GM18909 (cell line): ENCODE measurements at regions not wholly inside any gene's neighbourhood (a gene's known extent, or its start where the extent isn't known, plus 50 kb on each side); places are given as distances from the start of the nearest gene placed in this dataset.
A peak's percentile ranks its signal among the peaks of the same experiment; 100 is the strongest.

ENCODE experiments used
- ATAC-seq: cut with Tn5 transposase; IDR thresholded peaks from one replicate; pipeline ENCODE4 v1.9.1; 2021; ENCODE audit warnings: mild to moderate bottlenecking; ENCODE audit not compliant: unreplicated experiment, poor library complexity

DNA sequence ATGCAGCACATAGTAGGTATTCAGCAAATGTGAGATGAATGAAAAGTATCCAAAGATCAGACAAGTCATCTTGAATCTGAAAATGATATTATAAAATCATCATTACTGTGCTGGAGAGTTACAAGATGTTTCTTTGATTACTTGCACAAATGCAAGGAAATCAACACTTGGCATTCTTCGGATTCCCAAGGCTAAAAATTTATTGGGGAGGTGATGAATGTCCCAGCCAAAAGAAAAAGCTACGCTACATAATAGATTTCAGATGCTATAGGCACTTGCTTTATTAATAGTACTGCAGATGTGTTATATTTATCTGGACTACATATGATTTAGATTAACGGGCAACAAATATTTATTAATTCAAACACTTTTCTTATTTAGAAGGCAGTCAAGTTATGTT, 286.7 kb upstream of the TENM3 start:
- no peak for ATAC-seq

DNA sequence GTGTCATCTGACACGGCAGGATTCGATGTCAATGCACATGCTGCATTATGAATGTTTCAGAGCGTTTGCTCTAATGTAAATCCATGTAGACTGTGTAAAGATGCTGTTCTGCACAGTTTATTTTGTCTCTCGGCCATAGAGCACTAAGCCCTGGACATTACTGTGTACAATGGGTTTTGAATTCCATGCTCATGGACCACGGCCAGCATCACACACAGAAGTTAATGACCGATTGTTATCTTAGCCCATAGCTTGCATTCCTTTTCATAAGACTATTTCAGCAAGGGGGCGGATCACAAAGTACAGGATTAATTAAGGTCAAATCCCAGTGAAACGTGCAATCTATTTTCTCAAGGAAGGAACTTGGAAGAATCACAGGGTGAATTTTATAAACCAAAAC, 286.1 kb upstream of the TENM3 start:
- ATAC-seq, result no peak

DNA sequence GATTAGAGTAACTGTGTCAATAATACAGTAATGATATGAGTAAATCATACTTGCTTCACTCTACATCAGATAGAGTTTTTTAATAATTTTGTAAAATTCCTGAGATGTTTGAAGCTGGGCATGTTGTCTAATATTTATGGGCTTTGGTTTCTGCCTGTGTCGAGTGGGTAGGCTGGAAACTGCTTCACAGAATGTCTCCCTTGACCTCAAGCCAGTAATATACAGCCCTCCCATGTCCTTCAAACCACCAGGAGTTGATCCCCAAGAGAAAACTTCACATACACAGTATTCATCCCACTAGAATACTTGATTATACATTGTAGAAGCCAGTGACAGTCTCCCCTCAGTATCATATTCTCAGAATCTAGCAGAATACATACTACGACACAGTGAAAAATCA, 284.8 kb upstream of the TENM3 start:
- no peak for ATAC-seq

DNA sequence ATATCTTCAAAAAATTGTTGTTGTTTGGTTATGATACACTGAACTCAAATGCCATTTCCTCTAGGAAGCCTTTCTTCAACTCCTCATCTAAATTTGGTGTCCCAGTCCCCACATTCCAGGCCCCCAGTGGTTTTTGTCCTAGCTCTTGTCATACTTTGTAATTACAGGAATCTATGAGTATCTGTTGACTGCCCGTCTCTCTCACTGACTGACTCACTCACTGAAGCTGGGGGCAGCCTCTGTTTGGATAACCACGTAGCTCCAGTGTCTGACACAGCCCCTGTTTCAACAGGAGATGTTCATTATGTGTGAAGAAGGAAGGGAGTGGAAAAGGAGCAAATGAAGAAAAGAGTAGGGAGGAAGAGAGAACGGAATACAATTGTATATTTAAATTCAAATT, 284.1 kb upstream of the TENM3 start:
- no peak for ATAC-seq

DNA sequence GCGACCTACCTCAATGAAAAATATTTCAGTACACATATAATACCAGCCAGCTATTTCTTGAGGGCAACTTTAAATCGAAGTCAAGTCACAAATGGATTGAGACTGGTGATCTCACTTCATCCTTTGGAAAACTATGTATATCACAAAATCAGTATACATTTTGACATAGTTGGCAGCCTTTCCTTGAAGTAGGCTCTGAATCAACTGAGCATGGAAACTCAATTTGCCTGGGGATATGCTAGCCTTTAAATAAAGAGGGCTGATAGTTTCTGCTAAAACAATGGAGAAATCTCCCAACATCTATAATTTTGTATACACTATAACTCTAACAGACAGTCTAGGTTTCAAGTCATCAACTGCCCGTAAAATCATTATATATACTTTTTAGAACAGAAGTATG, 282.8 kb upstream of the TENM3 start:
- no peak for ATAC-seq

DNA sequence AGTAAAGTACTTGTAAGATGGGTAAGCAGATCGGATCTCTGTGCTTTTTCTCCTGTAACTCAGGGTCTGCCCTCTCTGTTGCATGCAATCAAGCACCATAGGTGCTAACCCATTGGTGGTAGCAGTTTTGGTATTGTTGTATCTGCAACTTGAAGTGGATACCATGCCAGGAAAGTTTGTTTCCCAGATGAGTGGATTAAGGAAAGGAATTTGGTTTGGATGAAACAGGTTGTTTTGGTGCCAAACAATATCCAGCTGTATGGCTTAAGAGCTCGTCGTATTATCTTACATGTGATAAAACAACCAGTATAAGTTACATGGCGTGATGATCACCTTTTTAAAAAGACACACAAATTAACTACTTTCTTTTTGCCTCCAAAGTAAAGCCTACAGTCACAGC, 280.9 kb upstream of the TENM3 start:
- ATAC-seq, result no peak

DNA sequence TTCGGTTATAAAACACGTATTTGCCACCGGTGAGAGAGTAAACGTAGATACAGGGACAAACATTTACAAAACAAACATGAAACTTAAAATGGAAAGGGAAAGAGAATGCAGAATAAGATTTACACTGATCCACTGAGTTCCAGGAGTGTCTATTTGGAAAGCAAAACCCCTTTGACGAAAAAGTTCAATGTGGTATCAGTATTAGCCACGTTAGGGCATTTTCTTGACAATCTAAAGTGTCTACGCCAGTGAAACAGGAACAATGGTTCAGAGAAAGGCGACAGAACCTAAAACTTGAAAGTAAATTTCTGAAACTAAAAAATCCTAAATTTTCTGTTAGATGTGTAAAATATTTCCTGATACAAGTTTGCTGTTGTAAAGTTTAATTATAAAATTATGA, 278.5 kb upstream of the TENM3 start:
- ATAC-seq, result no peak

DNA sequence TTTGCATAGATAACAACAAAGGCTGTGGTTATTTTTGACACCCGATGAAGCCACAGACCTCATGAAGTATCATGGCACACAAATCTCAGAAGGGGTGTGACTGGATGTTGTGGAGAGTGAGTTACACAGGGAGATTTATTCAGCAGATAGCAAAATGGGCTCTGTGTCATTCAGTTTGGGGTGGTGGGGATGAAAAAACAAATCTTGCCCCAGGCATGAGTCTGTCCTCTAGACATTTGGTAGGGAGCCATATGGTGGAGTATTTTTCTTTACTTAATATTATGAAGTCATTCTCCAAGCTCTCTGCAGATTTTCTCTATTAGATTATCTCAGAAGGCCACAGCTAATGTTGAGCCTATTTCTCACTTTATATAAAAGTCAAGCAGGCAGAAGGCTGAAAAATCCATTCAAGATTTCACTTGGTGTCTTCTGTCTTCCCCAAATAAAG, 277.1 kb upstream of the TENM3 start:
- ATAC-seq, result no peak

DNA sequence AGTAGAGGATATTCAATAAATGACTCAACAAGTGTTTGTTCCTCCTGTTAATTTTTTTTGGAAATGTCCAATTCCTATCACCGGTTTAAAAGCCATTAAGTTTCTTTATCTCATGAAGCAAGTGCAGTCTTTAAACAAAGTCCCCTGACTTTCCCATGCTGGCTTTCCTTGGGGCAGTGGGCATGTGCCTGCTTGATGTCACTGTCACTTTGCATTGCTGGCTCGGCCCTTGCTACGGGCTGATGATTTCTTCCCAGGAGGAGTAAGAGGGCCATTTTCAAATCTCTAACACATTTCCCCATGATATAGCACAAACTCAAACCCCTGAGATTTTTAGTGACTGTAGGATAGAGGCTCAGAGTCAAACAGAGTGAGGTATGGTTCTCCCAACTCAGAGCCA, 275.8 kb upstream of the TENM3 start:
- no peak for ATAC-seq

DNA sequence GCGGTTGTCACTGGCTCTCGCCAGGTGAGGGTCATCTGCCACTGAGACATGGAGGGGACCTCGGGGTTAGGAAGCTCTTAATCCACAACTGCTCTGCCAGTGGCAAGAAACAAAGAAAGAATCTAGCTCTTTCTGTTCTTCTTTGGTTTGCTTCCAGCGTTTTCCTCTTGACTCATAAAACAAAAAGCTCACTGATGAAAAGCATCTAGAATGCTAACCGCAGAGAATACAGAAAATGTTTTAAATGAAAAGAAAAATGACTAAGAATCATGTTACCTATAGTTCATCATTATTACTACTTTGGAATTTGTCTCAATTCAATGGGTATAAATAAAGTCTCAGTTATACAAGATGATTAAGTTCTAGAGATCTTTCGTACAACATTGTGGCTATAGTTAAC, 274.8 kb upstream of the TENM3 start:
- no peak for ATAC-seq

DNA sequence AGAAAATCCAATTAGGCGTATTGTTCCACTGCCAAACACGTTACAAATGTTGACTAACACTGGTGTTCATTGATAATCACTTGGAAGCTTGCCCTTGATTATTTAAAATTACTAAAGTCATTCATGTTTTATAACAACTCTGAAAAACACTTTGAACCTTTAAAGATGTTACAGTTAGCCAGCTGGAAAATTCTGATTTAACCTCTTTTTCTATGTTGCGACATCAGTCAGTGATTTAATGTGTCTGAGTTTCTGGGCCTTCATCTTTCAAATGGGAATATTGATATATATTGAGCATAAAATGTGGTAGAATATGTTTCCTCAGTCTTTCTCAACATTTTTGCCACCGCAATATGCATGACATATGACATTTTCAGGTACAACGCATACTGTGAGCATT, 274.1 kb upstream of the TENM3 start:
- ATAC-seq, result no peak

DNA sequence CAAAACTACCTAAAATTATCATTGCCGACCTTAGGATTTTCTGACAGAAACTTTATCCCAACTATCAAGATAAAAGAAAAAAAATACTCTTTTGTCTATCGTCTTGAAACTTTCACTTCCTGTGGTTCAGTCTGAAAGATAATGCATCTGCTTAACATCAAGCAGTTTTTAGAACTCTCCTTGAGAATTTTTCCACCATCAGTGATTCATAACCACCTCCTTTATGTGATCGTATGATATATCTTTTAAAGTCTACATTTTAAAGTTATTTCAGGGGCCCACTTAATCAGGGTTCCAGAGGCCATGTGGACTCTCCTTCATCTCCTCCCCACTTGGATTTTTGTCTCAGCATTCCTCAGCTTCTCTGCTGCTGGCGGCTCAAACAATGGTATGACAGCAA, 272.8 kb upstream of the TENM3 start:
- ATAC-seq, result no peak

DNA sequence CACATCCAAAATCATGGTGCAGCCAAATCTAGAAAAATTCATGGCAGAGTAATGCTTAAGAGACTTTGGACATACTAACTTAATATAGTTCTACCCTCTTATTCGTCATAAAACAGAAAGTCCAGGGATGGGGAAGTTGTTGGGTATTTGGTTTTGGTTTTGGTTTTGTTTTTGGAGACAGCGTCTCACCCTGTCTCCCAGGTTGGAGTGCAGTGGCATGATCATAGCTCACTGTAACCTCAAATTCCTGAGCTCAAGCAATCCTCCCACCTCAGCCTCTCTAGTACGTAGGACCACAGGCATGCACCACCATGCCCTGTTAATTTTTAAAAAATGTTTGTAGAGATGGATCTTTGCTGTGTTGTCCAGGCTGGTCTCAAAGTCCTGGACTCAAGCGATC, 271.8 kb upstream of the TENM3 start:
- ATAC-seq, result peak; percentile 85

DNA sequence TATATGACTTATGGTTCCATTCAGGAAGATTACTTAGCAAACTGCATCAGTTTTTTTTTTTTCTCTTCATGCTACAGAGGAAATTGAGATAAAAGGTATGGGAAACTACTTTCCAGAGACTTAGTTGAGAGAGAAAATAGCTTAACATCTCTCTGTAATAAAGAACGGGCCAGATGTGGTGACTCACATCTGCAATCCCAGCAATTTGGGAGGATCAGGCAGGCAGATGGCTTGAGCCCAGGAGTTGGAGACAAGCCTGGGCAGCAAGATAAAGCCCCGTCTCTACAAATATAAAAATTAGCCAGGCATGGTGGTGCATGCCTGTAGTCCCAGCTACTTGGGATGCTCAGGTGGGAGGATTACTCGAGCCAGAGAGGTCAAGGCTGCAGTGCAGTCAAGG, 271.2 kb upstream of the TENM3 start:
- no peak for ATAC-seq

DNA sequence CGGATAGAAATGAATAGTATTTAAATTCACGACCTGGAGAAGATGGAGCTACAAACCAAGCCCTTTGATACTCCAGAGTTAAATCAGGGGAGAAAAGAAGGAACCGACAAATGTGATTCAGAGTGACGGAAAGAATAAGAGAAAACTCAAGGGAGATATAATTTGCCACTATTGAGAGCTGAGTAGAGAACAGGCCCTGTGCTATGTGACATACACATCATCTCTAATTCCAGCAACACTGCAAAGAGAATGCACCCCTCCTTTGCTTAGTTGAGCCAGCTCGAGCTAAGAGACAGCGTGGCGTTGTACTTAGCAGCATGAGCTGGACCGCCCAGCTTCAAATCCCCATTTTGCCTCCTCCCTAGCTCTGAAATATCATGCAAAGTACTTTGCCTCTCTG, 266.4 kb upstream of the TENM3 start:
- ATAC-seq, result no peak

DNA sequence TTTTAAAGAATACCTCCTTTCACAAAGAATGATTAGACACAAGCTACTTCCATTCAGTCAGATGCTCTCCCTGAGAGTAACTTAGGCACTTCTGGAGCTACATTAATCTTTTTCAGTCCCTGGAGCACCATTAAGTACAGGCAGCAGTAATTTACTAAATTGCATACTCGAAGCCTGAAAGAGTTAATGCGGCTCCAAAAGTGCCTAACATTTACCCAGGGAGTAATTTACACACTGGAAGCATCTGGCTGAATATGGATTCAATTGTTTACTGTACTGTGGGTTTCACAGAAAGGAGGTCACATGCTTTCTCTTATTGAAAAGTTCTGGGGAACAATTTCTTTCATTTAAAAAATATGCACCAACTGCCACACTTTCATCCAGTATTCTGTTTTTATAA, 260.8 kb upstream of the TENM3 start:
- ATAC-seq, result no peak

DNA sequence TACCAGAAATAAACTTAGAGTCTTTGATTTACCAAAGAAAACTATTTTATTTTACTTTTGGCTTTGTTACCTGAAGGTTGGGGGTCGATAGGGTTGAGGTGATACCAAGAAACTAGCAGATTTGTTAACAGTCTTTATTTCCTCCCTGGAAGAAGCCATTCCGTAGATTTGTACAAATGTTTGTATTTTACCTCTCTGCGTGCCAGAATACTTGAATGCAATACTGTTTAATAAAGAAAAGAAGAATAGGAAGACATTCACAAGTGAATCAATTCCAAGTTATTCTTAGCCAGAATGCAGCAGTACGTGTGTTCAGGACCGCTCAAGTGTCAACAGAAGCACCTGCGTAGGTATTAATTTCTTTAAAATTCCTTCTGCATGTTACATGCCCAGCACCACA, 260.3 kb upstream of the TENM3 start:
- no peak for ATAC-seq

DNA sequence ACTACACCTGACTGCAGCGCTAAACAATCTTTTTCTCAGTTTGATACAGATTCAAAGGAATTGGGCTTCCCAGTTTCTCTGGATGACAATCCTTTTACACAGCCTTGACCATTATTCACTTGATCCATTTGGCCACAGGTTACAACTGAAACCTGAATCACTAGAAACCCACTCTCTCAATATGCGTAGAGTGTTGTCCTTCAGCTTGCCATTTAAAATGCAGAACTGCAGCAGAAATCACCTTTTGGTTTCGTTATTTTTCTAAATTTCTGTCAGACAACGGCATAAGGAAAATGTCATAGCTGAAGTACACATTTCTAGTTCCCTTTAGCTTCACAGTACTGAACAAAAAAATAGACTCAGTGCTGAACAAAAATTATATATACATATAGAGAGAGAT, 255.8 kb upstream of the TENM3 start:
- no peak for ATAC-seq

DNA sequence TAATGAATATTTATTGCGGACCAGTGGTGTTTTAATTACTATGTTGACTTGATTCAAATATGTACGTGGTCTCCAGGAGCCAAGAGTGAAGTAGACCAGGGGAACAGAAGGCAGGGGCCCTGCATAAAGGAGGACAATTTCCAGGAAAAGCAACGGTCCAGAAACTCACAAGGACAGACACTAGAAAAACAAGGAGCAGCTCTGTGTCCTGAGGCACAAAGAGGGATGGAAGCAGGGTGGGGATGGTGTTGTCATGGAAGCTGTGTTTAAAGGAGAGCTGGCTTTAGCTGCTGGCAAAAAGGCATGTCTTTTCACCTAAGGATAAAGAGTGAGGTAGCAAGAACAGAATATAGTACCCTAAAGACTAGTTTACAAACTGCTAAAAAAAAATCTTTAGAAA, 254.1 kb upstream of the TENM3 start:
- ATAC-seq, result no peak

DNA sequence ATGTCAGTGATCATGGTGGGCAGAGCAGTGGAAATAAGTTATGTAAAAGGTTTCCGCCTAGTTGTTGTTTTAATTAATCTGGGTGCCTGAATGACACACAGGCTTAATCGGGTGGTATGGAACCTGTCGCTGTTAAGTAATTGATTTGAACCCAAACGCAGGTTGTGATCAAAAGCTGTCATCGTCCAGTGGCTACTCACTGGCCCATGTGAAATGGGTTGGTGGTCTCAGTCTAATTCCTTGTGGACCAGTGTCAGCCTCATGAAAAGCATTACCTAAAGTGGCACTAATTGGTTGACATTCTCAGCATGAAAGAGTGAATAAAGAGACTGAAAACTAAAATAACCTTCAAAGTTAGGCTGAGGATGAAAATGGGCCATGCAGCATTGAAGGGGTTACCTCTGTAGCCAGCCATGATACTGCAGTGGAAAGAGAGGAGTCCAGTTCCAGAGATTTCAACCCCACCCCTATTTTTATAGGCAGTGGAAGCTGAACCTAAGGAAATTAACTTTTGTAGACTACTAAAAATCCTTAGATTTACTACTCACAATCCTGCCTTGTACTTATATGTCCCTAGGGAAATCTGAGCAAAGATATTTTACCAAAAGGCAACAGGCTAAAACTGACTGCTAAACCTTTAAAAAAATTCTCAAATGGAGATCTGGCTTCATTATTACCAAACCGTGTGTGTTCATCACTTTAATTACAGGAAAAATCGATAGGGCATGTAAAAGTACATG, 251.7 kb upstream of the TENM3 start:
- no peak for ATAC-seq

DNA sequence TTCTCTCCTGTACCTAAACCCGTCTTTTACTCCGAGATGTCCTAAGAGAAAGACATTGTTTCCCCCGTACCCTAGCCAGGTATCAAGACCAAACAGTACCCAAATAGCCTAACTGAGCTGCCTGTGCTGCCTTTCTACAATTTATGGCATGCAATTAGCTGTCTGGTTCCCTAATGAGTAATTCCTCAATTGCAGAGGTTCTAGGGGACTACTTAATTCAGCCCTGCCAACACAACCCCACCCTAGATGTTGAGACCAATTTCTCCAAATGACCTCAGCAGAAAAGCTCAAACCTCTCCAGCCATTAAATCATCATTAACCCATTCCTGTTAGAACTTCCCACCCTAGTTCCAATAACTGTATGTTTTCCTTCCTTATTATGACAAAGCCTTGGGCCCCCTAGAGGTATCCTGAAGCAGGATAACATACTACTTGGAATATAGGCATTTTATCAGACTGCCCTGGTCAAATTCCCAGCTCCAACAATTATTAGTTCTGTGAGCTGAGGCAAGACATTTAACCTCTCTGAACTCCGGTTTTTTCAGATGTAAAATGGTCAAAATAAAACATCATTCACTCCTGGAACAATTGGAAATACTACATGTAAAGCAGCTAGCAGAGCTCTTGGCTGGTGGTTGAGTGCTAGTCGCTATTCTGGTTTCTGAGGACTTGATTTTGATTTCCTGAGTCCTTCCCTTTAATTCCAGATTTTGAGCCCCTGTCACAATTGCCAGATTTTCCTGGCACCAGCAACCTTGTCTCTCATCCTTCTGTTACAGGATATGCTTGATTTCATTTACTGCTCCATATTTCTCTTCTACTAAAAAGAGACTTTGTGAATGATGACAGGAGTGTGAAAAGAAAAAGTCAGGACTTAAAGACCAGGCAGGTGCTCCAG, 244.6 kb upstream of the TENM3 start:
- no peak for ATAC-seq

DNA sequence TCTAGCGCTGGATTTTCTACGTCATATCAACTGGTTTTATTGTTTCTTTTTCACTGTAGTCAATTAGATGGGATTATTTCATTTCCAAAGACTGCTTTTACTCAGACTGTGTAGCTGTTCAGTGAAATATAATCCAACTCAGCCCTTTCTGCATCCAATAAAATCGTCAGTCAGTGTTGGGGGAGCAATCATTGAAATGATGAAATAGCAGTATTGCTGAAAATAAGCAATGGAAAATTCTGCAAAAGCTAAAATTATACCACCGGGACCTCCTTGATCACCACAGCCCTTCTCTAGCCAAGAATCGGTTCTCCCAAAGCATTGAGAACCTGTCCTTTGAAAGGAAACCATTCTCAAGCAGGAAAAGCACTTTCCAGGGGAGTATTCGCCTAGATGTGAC, 243.1 kb upstream of the TENM3 start:
- no peak for ATAC-seq
